ENCODE measurements at regions not wholly inside any gene's neighbourhood (a gene's known extent, or its start where the extent isn't known, plus 50 kb on each side); places are given as distances from the start of the nearest gene placed in this dataset.

DNA sequence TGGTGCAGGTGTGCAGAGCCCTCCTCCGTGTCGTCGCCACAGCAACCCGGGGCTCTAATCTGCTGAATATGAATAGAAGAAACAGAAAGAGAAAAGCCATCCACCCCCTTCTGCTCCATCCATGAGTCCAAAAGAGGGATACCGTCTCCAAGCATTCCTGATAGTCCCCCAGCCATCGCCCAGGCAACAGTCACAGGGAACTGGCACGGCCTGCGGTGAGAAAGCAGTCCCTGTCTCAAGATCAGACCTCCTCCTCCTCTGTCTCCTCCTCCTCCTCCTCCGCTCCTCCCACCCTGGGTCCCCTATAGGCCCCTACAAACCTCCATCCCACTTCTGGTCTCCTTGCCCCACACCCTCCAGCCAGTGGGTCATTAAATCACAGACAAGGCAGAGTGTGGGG lies 308.1 kb upstream of the MPDZ start:
- DNase-seq, result no peak

GRCh38 chr9:13586587-13587374 lies 307.3 kb upstream of the MPDZ start:
- DNase-seq, result no peak

DNA sequence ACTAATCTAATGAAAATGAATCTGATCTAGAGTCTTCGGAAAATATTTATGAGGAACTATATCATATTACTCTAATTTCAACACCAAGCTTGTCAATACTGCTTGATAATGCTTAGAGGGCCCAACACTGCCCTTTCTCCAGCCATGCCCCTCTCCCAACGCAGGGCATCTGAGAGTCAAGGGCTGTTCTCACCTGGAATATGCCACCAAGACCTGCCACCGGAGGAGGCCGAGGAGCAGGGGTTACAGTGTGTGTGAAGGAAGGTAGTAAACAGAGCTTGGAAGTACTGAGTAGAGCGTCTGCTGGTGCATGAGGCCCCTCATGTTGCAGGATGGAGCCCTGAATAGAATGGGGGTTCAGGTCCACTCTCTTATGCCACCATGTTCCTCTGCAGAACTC lies 301.3 kb upstream of the MPDZ start:
- DNase-seq, result no peak

DNA sequence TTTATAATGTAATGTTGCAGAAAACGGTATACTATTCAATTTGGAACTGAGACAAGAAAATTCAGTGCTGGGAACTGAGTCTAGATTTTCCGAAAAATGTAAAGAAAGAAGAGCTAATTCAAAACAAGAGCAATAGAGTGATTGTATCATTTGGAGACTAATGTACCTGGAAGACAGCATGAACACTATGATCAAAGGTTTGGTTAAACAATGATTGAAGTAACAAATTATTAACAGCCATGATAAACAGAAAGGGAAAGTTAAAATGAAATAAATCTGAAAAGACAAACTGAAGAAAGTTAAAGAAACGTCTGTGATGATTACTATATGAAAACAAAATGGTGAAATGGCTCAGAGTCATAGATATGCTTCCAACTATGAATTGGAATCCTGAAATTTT lies 300.6 kb upstream of the MPDZ start:
- no peak for DNase-seq

GRCh38 chr9:13576101-13576500 lies 296.6 kb upstream of the MPDZ start:
- no peak for DNase-seq

GRCh38 chr9:13575558-13575957 lies 296.1 kb upstream of the MPDZ start:
- DNase-seq, result no peak

GRCh38 chr9:13570068-13570974 lies 290.8 kb upstream of the MPDZ start:
- no peak for DNase-seq

- DNase-seq, result no peak
Measured at GRCh38 chr9:13569602-13570067, 290.1 kb upstream of the MPDZ start.

DNA sequence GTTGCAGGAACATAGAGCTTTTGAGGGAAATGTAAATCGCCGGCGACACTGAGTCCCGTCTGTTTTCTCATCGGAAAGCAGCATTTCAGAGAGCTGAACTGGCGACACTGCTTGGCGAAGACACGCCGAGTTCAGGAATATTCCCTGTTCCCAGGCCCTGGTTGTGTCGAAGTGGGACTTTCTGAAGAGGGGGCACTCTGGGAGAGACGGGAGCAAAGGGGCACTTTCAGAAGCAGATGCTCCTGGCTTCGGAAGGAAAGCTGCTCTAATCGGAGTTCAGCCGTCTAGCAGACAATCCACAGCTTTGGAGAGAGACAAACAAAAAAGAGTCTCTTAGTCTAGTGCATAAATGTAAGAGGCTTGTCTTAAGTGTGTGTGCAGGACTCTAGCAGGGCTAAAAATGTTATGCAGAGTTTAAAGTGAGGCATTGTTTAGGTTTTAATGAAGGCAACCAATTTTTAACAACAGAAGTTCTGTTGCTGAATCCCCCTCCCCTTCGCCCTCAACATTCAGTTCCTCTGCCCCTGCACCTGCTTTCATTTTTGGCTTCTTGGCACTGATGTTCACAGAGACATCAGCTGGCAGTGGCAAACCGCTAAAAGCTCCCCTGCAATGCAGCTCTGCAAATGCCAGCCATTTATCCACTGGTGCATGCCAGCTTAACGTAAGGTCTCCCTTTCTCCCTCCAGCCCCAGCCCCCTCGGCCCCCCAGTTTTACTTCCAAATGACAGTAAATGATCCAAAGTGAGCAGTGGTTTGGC lies 289.5 kb upstream of the MPDZ start:
- peak; percentile 84 for DNase-seq

DNA sequence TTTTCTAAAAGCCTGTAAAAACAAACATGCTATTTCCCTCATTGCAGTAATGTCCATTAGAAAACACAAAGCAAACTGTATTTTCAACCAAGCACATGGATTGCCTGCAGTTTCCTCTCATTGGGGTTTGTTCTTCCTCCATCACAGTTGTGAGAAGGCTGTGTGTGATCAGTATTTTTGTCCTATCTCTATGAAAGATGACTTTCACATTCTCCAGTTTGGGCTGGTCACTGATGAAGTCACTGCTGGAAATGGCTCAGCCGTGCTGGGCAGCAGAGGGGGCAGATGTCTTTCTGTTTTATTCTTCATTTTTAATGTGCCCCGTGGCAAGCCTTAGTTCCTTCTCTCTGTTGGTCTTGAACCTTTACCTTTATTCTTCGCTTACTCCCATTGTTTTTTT lies 288.9 kb upstream of the MPDZ start:
- DNase-seq, result peak; percentile 51

- DNase-seq, result no peak
Measured at GRCh38 chr9:13567833-13568232, 288.3 kb upstream of the MPDZ start.

DNA sequence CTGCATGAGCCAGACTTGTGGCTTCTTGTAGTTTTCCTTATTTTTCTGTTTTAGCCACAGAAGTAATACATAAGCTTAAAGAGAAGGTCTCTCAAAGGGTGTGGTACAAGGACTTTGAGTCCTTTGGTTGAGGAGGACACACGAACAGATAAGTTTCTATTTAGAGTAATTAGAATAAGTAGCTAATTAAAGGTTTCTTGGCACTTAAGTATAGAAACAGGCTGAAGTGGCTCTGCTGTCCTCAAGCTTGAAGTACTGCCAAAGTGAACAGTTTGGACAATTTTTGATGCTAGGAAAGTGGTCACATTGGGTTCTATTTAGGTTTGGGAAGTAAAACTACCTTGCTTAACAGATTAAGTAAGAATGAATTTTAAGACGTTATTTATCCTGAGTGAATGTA lies 278.3 kb upstream of the MPDZ start:
- peak; percentile 18 for DNase-seq

- DNase-seq, result no peak
Measured at GRCh38 chr9:13556656-13557055, 277.2 kb upstream of the MPDZ start.

DNA sequence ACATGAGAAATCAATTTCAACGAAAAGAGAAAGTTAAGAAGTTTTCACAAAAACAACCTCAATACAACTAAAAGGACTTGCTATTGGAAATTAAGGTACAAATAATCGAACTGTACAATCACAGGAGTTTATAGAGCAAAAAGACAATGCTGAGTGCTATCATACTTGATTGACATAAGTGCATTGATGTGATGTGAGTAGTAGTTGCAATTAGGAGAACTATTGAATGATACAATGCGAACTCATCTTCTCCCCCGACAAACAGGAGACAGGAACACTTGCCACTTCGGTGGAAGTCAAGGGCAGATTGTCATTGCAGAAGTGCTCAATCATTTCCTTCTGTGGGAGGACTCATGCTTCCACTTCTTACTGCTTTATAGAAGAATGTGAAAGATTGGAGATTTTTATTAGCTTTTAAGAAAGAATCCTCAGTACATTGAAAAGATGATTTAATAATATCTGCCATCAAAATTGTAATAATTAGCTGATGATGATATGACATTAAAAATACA lies 276.6 kb upstream of the MPDZ start:
- no peak for DNase-seq

GRCh38 chr9:13555516-13555915 lies 276.0 kb upstream of the MPDZ start:
- no peak for DNase-seq

DNA sequence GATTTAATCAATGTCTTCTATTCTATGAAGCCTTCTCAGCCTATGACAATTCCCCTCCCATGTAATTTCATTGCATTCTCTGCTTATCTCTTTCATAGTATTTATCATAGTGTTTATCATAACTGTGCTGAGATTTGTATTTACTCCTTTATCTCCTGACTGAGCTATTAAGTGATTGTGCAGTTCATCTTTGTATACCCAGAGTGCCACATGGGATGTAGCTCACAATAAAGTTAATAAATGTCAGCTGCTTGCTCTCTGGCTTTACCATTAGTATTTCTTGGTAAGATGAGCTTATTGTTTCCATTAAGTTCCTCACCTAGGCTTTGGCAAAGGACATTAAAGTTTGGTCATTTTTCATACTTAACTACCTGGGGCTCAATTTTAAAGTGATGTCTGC lies 275.1 kb upstream of the MPDZ start:
- no peak for DNase-seq

DNA sequence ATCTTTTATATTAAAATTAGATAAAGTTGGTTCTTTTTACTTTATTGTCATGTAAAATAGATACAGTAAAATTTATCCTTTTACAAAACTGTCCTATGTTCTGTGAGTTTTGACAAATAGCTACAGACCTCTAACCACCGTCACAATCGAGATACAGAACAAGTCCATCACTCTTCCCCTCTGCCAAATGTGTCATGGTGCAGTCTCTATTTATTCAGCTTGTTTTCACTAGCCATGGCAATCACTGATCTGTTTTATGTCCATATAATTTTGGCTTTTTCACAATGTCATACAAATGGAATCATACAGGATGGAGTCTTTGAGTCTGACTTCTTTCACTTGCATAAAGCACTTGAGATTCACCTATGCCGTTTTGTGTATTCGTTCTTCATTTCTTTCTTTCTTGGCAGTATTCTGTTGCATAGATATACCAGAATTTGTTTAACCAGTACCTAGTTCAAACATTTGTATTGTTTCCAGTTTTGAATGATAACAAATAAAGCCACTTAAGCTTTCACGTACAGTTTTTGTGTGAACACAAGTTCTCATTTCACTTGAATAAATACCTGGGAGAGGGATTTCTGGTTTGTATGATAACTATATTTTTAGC lies 273.2 kb upstream of the MPDZ start:
- DNase-seq, result no peak

GRCh38 chr9:13550519-13550918 lies 271.0 kb upstream of the MPDZ start:
- no peak for DNase-seq

DNA sequence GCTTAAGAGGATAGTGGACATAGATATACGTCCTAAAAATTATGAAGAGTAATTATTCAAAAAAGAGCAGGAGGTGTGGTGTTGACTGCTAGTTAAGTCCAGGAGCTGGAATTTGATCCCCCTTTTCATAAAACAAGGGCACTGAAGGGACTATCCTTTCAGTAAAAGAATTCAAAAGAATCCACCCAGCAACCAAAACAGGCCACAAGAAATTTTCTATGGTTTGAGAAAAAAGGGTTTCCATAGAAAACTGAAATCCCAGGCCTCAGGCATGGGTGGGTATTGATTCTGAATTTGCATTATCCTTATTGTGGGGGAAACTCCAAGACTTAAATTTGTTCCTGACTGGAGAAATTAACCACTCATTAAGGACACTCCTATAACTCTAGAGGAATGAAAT lies 269.0 kb upstream of the MPDZ start:
- DNase-seq, result no peak

DNA sequence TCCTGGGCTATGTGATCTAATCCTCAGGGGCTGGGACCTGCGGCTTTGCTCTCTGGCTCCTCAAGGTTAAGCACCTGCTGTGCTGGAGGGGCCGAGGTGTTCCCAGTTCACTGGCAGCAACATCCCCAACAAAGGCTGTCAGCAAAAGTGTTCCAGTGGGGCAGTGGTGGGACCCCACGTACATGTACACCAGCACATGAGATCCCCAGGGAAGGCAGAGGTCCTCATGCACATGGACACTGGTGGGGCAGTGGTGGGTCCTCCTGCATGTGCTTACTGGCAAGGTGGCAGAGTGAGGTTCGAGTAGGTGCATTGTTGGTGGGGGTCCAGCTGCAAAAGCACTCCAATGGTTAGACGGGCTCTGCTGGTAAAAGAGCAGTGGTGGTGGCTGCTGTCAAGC lies 255.6 kb upstream of the MPDZ start:
- DNase-seq, result no peak

DNA sequence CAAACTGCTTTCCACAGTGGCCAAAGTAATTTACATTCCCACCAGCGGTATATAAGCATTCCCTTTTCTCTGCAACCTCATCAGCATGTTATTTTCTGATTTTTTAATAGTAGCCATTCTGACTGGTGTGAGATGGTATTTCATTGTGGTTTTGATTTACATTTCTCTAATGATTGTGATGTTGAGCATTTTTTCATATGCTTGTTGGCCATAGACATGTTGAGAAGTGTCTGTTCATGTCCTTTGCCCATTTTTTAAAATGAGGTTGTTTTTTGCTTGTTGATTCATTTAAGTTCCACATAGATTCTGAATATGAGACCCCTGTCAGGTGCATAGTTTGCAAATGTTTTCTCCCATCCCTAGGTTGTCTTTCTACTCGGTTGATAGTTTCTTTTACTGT lies 254.5 kb upstream of the MPDZ start:
- no peak for DNase-seq

GRCh38 chr9:13532407-13532806 lies 252.9 kb upstream of the MPDZ start:
- no peak for DNase-seq
